Glutamatergic neuron (in vitro differentiated cells): ENCODE measurements at regions not wholly inside any gene's neighbourhood (a gene's known extent, or its start where the extent isn't known, plus 50 kb on each side); places are given as distances from the start of the nearest gene placed in this dataset.

Source experiments
- DNase-seq: peaks from one replicate; pipeline ENCODE4 v3.0.0; 2022
- H3K27ac Mint-ChIP-seq: one replicate; pipeline ENCODE4 v1.8.0; 2020; ENCODE audit warnings: mild to moderate bottlenecking, mixed read lengths, inconsistent platforms; ENCODE audit not compliant: unreplicated experiment
- H3K27me3 Mint-ChIP-seq: one replicate; pipeline ENCODE4 v1.8.0; 2020; ENCODE audit warnings: mild to moderate bottlenecking, moderate library complexity, mixed read lengths, inconsistent platforms; ENCODE audit not compliant: unreplicated experiment
- H3K36me3 Mint-ChIP-seq: one replicate; pipeline ENCODE4 v1.8.0; 2020; ENCODE audit warnings: mild to moderate bottlenecking, mixed read lengths, inconsistent platforms; ENCODE audit not compliant: unreplicated experiment
- H3K4me1 Mint-ChIP-seq: one replicate; pipeline ENCODE4 v1.8.0; 2020; ENCODE audit warnings: mild to moderate bottlenecking, low read depth, mixed read lengths, inconsistent platforms; ENCODE audit not compliant: unreplicated experiment
- H3K4me3 Mint-ChIP-seq: one replicate; pipeline ENCODE4 v1.8.0; 2020; ENCODE audit warnings: mild to moderate bottlenecking, mixed read lengths, inconsistent platforms; ENCODE audit not compliant: unreplicated experiment
- H3K9me3 Mint-ChIP-seq: one replicate; pipeline ENCODE4 v1.8.0; 2020; ENCODE audit warnings: mild to moderate bottlenecking, moderate library complexity, mixed read lengths, inconsistent platforms; ENCODE audit not compliant: unreplicated experiment
- CTCF ChIP-seq: fragments of 200-600 bp; sonication (generic); IDR thresholded peaks from one replicate; pipeline ENCODE4 v1.5.0; 2021; ENCODE audit not compliant: partially characterized antibody, unreplicated experiment

- Mint-ChIP-seq H3K36me3 (no peaks in the 10 kb centered on the region), H3K4me3 (no peak overlapping the region), H3K9me3 (peaks cover 17% of the 10 kb centered on the region), H3K27me3 (peaks cover 22% of the 10 kb centered on the region), H3K4me1 (peaks cover 59% of the 10 kb centered on the region), H3K27ac (no peak overlapping the region)
- TF ChIP-seq CTCF, result no peak
- DNase-seq, result peak; percentile 7
Measured at GRCh38 chr11:134524201-134524600, 112.2 kb upstream of the B3GAT1 start.

- no peak for TF ChIP-seq CTCF
- H3K27me3 Mint-ChIP-seq, result peaks cover 28% of the 10 kb centered on the region
- H3K27ac Mint-ChIP-seq, result peak overlapping the region; percentile 42
Measured at GRCh38 chr11:134522782-134523570, 110.9 kb upstream of the B3GAT1 start.

GRCh38 chr11:134521452-134522289, 109.6 kb upstream of the B3GAT1 start:
- H3K4me1 Mint-ChIP-seq, result peaks cover 72% of the 10 kb centered on the region
- peaks cover 19% of the 10 kb centered on the region for H3K9me3 Mint-ChIP-seq
- TF ChIP-seq CTCF, result no peak
- peaks cover 32% of the 10 kb centered on the region for H3K27me3 Mint-ChIP-seq
- H3K4me3 Mint-ChIP-seq, result peak overlapping the region; percentile 47
- H3K36me3 Mint-ChIP-seq, result no peaks in the 10 kb centered on the region
- peak overlapping the region; percentile 83 for H3K27ac Mint-ChIP-seq
- peak; percentile 57 for DNase-seq

More at GRCh38 chr11:134522782-134523570, 110.9 kb upstream of the B3GAT1 start:
- Mint-ChIP-seq H3K36me3 (no peaks in the 10 kb centered on the region), H3K4me3 (no peak overlapping the region), H3K9me3 (peaks cover 17% of the 10 kb centered on the region), H3K4me1 (peaks cover 61% of the 10 kb centered on the region)
- peak; percentile 33 for DNase-seq

GRCh38 chr11:134521001-134521400, 109.0 kb upstream of the B3GAT1 start:
- no peak for TF ChIP-seq CTCF
- H3K27ac Mint-ChIP-seq, result peak overlapping the region; percentile 83
- peak; percentile 50 for DNase-seq
- H3K9me3 Mint-ChIP-seq, result peaks cover 22% of the 10 kb centered on the region
- peak overlapping the region; percentile 63 for H3K4me3 Mint-ChIP-seq
- peaks cover 35% of the 10 kb centered on the region for H3K27me3 Mint-ChIP-seq
- H3K36me3 Mint-ChIP-seq, result no peaks in the 10 kb centered on the region
- peaks cover 71% of the 10 kb centered on the region for H3K4me1 Mint-ChIP-seq
